Coronary artery (tissue), 2 donors: ENCODE measurements at regions not wholly inside any gene's neighbourhood (a gene's known extent, or its start where the extent isn't known, plus 50 kb on each side); places are given as distances from the start of the nearest gene placed in this dataset.

Experiments used
- DNase-seq: peaks from one replicate; pipeline ENCODE4 v3.0.0-alpha.2; 2017; ENCODE audit warnings: low spot score
- H3K27ac ChIP-seq, 2 donors: fragments of 200-600 bp; sonication (generic); one replicate each; pipeline ENCODE4 v1.5.1; 2016 to 2019
- H3K4me3 ChIP-seq: fragments of 200-600 bp; sonication (generic); 2 replicates; pipeline ENCODE4 v1.5.1; 2016; ENCODE audit warnings: mild to moderate bottlenecking, moderate library complexity
- TF ChIP-seq, protein P1 (sequence below): fragments of 200-600 bp; sonication (generic); IDR thresholded peaks from one replicate; pipeline ENCODE4 v1.5.1; 2019; ENCODE audit warnings: antibody characterized with exemption

DNA sequence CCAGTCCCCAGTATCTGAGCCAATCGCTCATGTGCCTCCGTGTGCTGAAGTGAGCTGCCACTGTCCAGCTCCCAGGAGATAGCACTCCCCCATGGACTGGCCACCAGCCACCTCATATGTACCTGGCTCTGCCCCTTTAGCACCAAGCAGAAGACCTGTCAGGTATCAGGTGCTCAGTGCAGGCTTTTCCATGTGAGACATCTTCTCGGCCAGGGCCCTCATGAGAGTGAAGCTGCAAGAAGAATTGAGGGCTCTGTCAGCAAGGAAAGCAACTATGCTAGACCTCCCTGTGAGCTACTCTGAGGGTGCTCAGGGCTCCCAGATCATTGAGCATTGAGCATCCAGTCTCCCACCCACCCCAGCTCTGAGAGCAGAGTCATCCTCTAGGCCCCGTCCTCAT is 264.2 kb upstream of the ADAMTS16 start:
- TF ChIP-seq, protein P1, sequence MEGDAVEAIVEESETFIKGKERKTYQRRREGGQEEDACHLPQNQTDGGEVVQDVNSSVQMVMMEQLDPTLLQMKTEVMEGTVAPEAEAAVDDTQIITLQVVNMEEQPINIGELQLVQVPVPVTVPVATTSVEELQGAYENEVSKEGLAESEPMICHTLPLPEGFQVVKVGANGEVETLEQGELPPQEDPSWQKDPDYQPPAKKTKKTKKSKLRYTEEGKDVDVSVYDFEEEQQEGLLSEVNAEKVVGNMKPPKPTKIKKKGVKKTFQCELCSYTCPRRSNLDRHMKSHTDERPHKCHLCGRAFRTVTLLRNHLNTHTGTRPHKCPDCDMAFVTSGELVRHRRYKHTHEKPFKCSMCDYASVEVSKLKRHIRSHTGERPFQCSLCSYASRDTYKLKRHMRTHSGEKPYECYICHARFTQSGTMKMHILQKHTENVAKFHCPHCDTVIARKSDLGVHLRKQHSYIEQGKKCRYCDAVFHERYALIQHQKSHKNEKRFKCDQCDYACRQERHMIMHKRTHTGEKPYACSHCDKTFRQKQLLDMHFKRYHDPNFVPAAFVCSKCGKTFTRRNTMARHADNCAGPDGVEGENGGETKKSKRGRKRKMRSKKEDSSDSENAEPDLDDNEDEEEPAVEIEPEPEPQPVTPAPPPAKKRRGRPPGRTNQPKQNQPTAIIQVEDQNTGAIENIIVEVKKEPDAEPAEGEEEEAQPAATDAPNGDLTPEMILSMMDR, result no peak
- DNase-seq, result no peak
- Histone ChIP-seq H3K4me3 (no peak overlapping the region), H3K27ac (no peak overlapping the region)

DNA sequence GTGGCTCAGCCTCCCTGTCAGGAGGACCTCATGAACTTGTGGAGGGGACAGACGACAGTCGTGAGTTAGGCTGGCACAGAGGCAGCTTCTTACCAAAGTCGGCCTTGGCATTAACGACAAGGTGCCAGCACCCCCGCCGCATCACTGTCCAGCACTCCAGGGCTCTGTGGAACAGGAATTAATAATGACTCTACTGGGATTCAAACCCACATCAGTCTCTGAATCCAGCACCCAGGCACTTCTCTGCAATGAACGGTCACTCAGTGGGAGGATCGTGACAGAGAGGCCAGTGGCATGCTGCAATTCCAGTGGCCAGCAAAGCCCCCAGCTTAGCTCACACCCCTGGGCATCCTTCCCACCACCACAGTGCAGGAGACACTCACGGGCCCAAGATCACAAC is 263.3 kb upstream of the ADAMTS16 start:
- TF ChIP-seq, protein P1, result no peak
- DNase-seq, result no peak
- H3K27ac ChIP-seq, result no peak overlapping the region

GRCh38 chr5:4877579-4877978 is 262.6 kb upstream of the ADAMTS16 start:
- DNase-seq, result no peak
- Histone ChIP-seq H3K27ac (no peak overlapping the region), H3K4me3 (no peak overlapping the region)
- TF ChIP-seq, protein P1, result no peak

More for the DNA sequence above, 263.3 kb upstream of the ADAMTS16 start:
- no peak overlapping the region for H3K4me3 ChIP-seq

DNA sequence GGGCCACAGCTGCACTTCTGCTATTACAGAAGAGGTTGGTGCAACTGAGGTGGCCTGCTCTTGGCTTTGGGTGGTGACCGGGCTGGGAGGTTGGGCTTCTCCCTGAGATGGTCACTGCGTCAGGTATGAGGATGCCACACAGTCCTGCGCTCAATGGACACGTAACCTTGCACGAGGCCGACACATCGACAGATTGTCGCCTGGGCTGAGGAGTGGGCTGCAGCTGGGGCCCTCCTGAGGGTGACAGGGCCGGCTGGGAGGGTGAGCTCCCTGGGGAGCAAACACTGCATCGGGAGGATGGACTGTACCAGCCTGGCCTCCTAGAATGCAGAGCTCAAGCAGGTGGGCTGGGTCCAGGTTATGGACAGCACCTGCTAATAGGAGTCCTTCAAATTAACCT is 261.1 kb upstream of the ADAMTS16 start:
- H3K4me3 ChIP-seq, result no peak overlapping the region
- TF ChIP-seq, protein P1, result no peak
- no peak for DNase-seq

GRCh38 chr5:4879693-4880303 is 260.3 kb upstream of the ADAMTS16 start:
- no peak for DNase-seq
- no peak overlapping the region for H3K27ac ChIP-seq
- H3K4me3 ChIP-seq, result no peak overlapping the region
- TF ChIP-seq, protein P1, result peak; percentile 43

More for the DNA sequence above, 261.1 kb upstream of the ADAMTS16 start:
- H3K27ac ChIP-seq, result no peak overlapping the region

GRCh38 chr5:4880304-4880741 is 259.8 kb upstream of the ADAMTS16 start:
- Histone ChIP-seq H3K27ac (no peak overlapping the region), H3K4me3 (no peak overlapping the region)
- DNase-seq, result no peak
- TF ChIP-seq, protein P1, result no peak

- Histone ChIP-seq H3K4me3 (no peak overlapping the region), H3K27ac (no peak overlapping the region)
- DNase-seq, result no peak
- TF ChIP-seq, protein P1, result no peak
These were observed 258.6 kb upstream of the ADAMTS16 start for GRCh38 chr5:4881366-4882002.
